Ishikawa (cell line): ENCODE measurements at regions not wholly inside any gene's neighbourhood (a gene's known extent, or its start where the extent isn't known, plus 50 kb on each side); places are given as distances from the start of the nearest gene placed in this dataset.

Experiments used
- CEBPB ChIP-seq: IDR thresholded peaks from 2 replicates; pipeline ENCODE4 v1.6.1; 2012
- CREB1 ChIP-seq: IDR thresholded peaks from 2 replicates; pipeline ENCODE4 v1.6.1; 2012; ENCODE audit warnings: low read depth
- EGR1 ChIP-seq: IDR thresholded peaks from 2 replicates; pipeline ENCODE4 v1.6.1; 2012
- EP300 ChIP-seq: IDR thresholded peaks from 2 replicates; pipeline ENCODE4 v1.6.1; 2012; ENCODE audit warnings: borderline replicate concordance
- FOXM1 ChIP-seq: IDR thresholded peaks from 2 replicates; pipeline ENCODE4 v1.6.1; 2012; ENCODE audit warnings: low read depth, borderline replicate concordance
- MAX ChIP-seq: IDR thresholded peaks from 2 replicates; pipeline ENCODE4 v1.6.1; 2012
- NFIC ChIP-seq: IDR thresholded peaks from 2 replicates; pipeline ENCODE4 v1.6.1; 2012
- REST ChIP-seq: IDR thresholded peaks from 2 replicates; pipeline ENCODE4 v1.6.1; 2012; ENCODE audit warnings: low read depth, mild to moderate bottlenecking
- TCF12 ChIP-seq: IDR thresholded peaks from 2 replicates; pipeline ENCODE4 v1.6.1; 2012; ENCODE audit warnings: low read depth
- TEAD4 ChIP-seq: IDR thresholded peaks from 2 replicates; pipeline ENCODE4 v1.6.1; 2012
- USF1 ChIP-seq: IDR thresholded peaks from 2 replicates; pipeline ENCODE4 v1.6.1; 2012
- YY1 ChIP-seq: IDR thresholded peaks from 2 replicates; pipeline ENCODE4 v1.6.1; 2012; ENCODE audit warnings: low read depth
- ZBTB7A ChIP-seq: IDR thresholded peaks from 2 replicates; pipeline ENCODE4 v1.6.1; 2012; ENCODE audit warnings: low read depth

- TF ChIP-seq FOXM1 (no peak), TEAD4 (no peak), TCF12 (no peak), NFIC (no peak), CEBPB (no peak), REST (no peak), EGR1 (no peak), EP300 (no peak), YY1 (no peak), ZBTB7A (no peak), USF1 (no peak), CREB1 (no peak), MAX (no peak)
These were observed 279.9 kb downstream of the ZBBX start for GRCh38 chr3:167100200-167100599.
